K562 (cell line): ENCODE measurements at regions not wholly inside any gene's neighbourhood (a gene's known extent, or its start where the extent isn't known, plus 50 kb on each side); places are given as distances from the start of the nearest gene placed in this dataset.

Source experiments
- ATAC-seq: fragments of 200-7000 bp; cut with Tn5 transposase; 3 replicates; pipeline ENCODE4 v1.9.1; 2020; ENCODE audit warnings: moderate library complexity
- BruUV-seq: library from RNA; stranded (reverse); fragments of 400-500 nt; replicated peaks from 2 replicates; lab custom pipeline; 2021; lab: Mats Ljungman, UMichigan
- CTCF ChIA-PET: fragments of 300-600 bp; formaldehyde crosslinking; extraction: SDS; loops from one replicate; lab custom pipeline; 2021; ENCODE audit warnings: low intra/inter-chr PET ratio; lab: Yijun Ruan, JAX
- POLR2A ChIA-PET: fragments of 300-600, 350-650 bp; sonication (Branson Sonifier 250); formaldehyde crosslinking; extraction: SDS; loops from one replicate; lab custom pipeline; 2021; ENCODE audit warnings: antibody characterized with exemption, inconsistent platforms; lab: Yijun Ruan, JAX
- DNase-seq, 4 experiments: peaks; one replicate each; pipeline versions ENCODE4 v3.0.0 to v3.0.0-alpha.2; 2011 to 2018; ENCODE audit warnings: low spot score in 3 of 4, mixed read lengths in 3 of 4; ENCODE audit errors: extremely low read depth in 1 of 4
- FAIRE-seq: peaks from 2 replicates; lab custom pipeline; 2011; peaks lifted over from hg19 to GRCh38; lab: Jason Lieb, UNC
- H2AFZ ChIP-seq: 2 replicates; pipeline ENCODE4 v1.6.0; 2011; ENCODE audit warnings: low read depth, low read length, control low read depth, inconsistent platforms
- H3K27ac ChIP-seq: fragments of 200-600 bp; 3 replicates; pipeline ENCODE4 v1.8.0; 2011; ENCODE audit warnings: low read depth, mild to moderate bottlenecking, control low read depth, inconsistent platforms, low read length, moderate library complexity, mixed read lengths; ENCODE audit errors: extremely low read depth
- H3K27me3 ChIP-seq, 2 experiments: fragments of 300-600 bp in 1 of 2; 2 replicates in 1 of 2; 3 replicates in 1 of 2; pipeline versions ENCODE4 v1.6.0 to v1.8.0; 2011; ENCODE audit warnings: inconsistent platforms in 2 of 2, low read length in 2 of 2, mild to moderate bottlenecking in 1 of 2, mixed read lengths in 1 of 2, moderate library complexity in 1 of 2; ENCODE audit not compliant: control insufficient read depth in 2 of 2, insufficient read depth in 2 of 2
- H3K36me3 ChIP-seq: fragments of 300-600 bp; 3 replicates; pipeline ENCODE4 v1.8.0; 2011; ENCODE audit warnings: mild to moderate bottlenecking, low read length, inconsistent platforms; ENCODE audit not compliant: control insufficient read depth, insufficient read depth
- H3K4me1 ChIP-seq, 2 experiments: fragments of 200-600 bp in 1 of 2; replicated peaks in 1 of 2; 2 replicates in 1 of 2; 3 replicates in 1 of 2; pipeline versions ENCODE4 v1.5.1 to v1.8.0; 2011; ENCODE audit warnings: inconsistent platforms in 2 of 2, low read length in 2 of 2, mild to moderate bottlenecking in 1 of 2, mixed read lengths in 1 of 2, moderate library complexity in 1 of 2; ENCODE audit not compliant: control insufficient read depth in 2 of 2, insufficient read depth in 2 of 2
- H3K4me2 ChIP-seq: 2 replicates; pipeline ENCODE4 v1.6.1; 2011; ENCODE audit warnings: low read length, control low read depth, inconsistent platforms, mixed read lengths; ENCODE audit not compliant: insufficient read depth
- H3K4me3 ChIP-seq: fragments of 200-600 bp; sonication (generic), shearing (Covaris generic); 2 replicates; pipeline ENCODE4 v1.5.1; 2016; ENCODE audit warnings: control low read depth, inconsistent platforms
- H3K79me2 ChIP-seq: fragments of 200-600 bp; 3 replicates; pipeline ENCODE4 v1.8.0; 2011; ENCODE audit warnings: low read length, inconsistent platforms; ENCODE audit not compliant: control insufficient read depth, insufficient read depth
- H3K9ac ChIP-seq, 2 experiments: 2 replicates each; pipeline versions ENCODE4 v1.6.0 to v1.6.1; 2011; ENCODE audit warnings: low read depth in 2 of 2, low read length in 2 of 2, control low read depth in 1 of 2, inconsistent platforms in 1 of 2, mild to moderate bottlenecking in 1 of 2, mixed read lengths in 1 of 2; ENCODE audit not compliant: insufficient read depth in 1 of 2
- H3K9me1 ChIP-seq: one replicate; pipeline ENCODE4 v1.6.0; 2011; ENCODE audit warnings: inconsistent platforms, mild to moderate bottlenecking, low read length, moderate library complexity; ENCODE audit not compliant: control insufficient read depth, insufficient read depth
- H3K9me3 ChIP-seq: replicated peaks from 2 replicates; pipeline ENCODE4 v1.5.1; 2011; ENCODE audit warnings: low read depth, low read length, inconsistent platforms; ENCODE audit not compliant: control insufficient read depth, insufficient read depth
- H4K20me1 ChIP-seq: replicated peaks from 2 replicates; pipeline ENCODE4 v1.6.1; 2011; ENCODE audit warnings: low read length, inconsistent platforms, mixed read lengths; ENCODE audit not compliant: control insufficient read depth, insufficient read depth
- CHAMP1 ChIP-seq: fragments of 450-650 bp; IDR thresholded peaks from 2 replicates; pipeline ENCODE4 v1.6.1; 2016; ENCODE audit warnings: mild to moderate bottlenecking
- CREB5 ChIP-seq: fragments of 250-450 bp; sonication (Bioruptor Pico); IDR thresholded peaks from 2 replicates; pipeline ENCODE4 v1.5.0; 2020; ENCODE audit warnings: mild to moderate bottlenecking
- DMBX1 ChIP-seq: fragments of 250-450 bp; sonication (Bioruptor Pico); IDR thresholded peaks from 2 replicates; pipeline ENCODE4 v1.8.0; 2022; ENCODE audit warnings: inconsistent platforms, mild to moderate bottlenecking, moderate library complexity, borderline replicate concordance
- DPF2 ChIP-seq: fragments of 450-650 bp; IDR thresholded peaks from 2 replicates; pipeline ENCODE4 v1.6.1; 2016
- HIVEP1 ChIP-seq: fragments of 250-450 bp; sonication (Bioruptor Pico); IDR thresholded peaks from 2 replicates; pipeline ENCODE4 v1.4.0; 2020; ENCODE audit warnings: mild to moderate bottlenecking
- HNRNPK ChIP-seq: fragments of 200-400 bp; formaldehyde crosslinking; IDR thresholded peaks from one replicate; pipeline ENCODE4 v1.6.1; 2018; ENCODE audit warnings: mild to moderate bottlenecking, low read depth, low read length; ENCODE audit not compliant: poor library complexity, severe bottlenecking
- HNRNPLL ChIP-seq: fragments of 200-400 bp; formaldehyde crosslinking; IDR thresholded peaks from 2 replicates; pipeline ENCODE4 v1.6.1; 2017; ENCODE audit warnings: low read length, low read depth, mild to moderate bottlenecking; ENCODE audit not compliant: poor library complexity, severe bottlenecking
- MEF2D ChIP-seq: conservative IDR thresholded peaks from 2 replicates; pipeline ENCODE4 v1.6.1; 2016; ENCODE audit warnings: low read depth, missing genetic modification characterization, missing compliant biosample characterization
- SRSF3 ChIP-seq: fragments of 200-400 bp; formaldehyde crosslinking; IDR thresholded peaks from 2 replicates; pipeline ENCODE4 v1.6.1; 2016; ENCODE audit warnings: mild to moderate bottlenecking, low read length, moderate library complexity; ENCODE audit not compliant: insufficient read depth
- STAT5B ChIP-seq: fragments of 250-450 bp; sonication (Bioruptor Pico); IDR thresholded peaks from 2 replicates; pipeline ENCODE4 v1.8.0; 2021; ENCODE audit warnings: mild to moderate bottlenecking, inconsistent platforms
- TAL1 ChIP-seq: fragments of 450-650 bp; IDR thresholded peaks from 2 replicates; pipeline ENCODE4 v1.6.1; 2016; ENCODE audit warnings: mild to moderate bottlenecking
- TCF3 ChIP-seq: sonication (generic); formaldehyde crosslinking; IDR thresholded peaks from 2 replicates; pipeline ENCODE4 v1.4.0; 2020; ENCODE audit warnings: mild to moderate bottlenecking, missing genetic modification reagents
- ZBTB1 ChIP-seq: sonication (generic); formaldehyde crosslinking; IDR thresholded peaks from 2 replicates; pipeline ENCODE4 v1.8.1; 2023; ENCODE audit warnings: missing genetic modification reagents, low read depth, mild to moderate bottlenecking, borderline replicate concordance
- ZNF134 ChIP-seq: fragments of 250-450 bp; sonication (Bioruptor Pico); conservative IDR thresholded peaks from 2 replicates; pipeline ENCODE4 v1.4.0; 2020
- ZNF232 ChIP-seq: sonication (generic); formaldehyde crosslinking; IDR thresholded peaks from 2 replicates; pipeline ENCODE4 v1.8.0; 2022; ENCODE audit warnings: mild to moderate bottlenecking, missing genetic modification reagents
- ZNF561 ChIP-seq: fragments of 450-650 bp; formaldehyde crosslinking; conservative IDR thresholded peaks from 2 replicates; pipeline ENCODE4 v1.4.0; 2020; ENCODE audit warnings: mild to moderate bottlenecking, moderate library complexity
- ZNF695 ChIP-seq: fragments of 450-650 bp; formaldehyde crosslinking; IDR thresholded peaks from 2 replicates; pipeline ENCODE4 v1.4.0; 2020; ENCODE audit warnings: mild to moderate bottlenecking, moderate library complexity
- WGBS: fragments of 100-300 bp; shearing (Covaris generic); methylation state at CpG from one replicate; pipeline ENCODE4 v1.1.6; 2016; ENCODE audit warnings: low coverage, mixed read lengths; ENCODE audit not compliant: insufficient coverage; ENCODE audit errors: missing lambda C conversion rate; 5-methylcytosine and 5-hydroxymethylcytosine counted together
- in situ Hi-C: fragments of 300-500 bp; cut with MboI; formaldehyde crosslinking; loops from 4 replicates; pipeline ENCODE4 v1.15.0; 2018; ENCODE audit warnings: inconsistent platforms, mixed read lengths
- intact Hi-C: fragments of 100-400 bp; cut with micrococcal nuclease; formaldehyde crosslinking; loops from 2 replicates; pipeline ENCODE4 v1.14.2; 2022

- TF ChIP-seq HNRNPK (no peak), HNRNPLL (no peak), DPF2 (peak; percentile 92), ZNF561 (CRISPR knock-in tag) (no peak), TAL1 (peak; percentile 75)
- TF ChIP-seq, all 486 proteins: peak for 110
Observed at GRCh38 chr1:112818990-112819689, 104.0 kb upstream of the PPM1J start (continued).

DNA sequence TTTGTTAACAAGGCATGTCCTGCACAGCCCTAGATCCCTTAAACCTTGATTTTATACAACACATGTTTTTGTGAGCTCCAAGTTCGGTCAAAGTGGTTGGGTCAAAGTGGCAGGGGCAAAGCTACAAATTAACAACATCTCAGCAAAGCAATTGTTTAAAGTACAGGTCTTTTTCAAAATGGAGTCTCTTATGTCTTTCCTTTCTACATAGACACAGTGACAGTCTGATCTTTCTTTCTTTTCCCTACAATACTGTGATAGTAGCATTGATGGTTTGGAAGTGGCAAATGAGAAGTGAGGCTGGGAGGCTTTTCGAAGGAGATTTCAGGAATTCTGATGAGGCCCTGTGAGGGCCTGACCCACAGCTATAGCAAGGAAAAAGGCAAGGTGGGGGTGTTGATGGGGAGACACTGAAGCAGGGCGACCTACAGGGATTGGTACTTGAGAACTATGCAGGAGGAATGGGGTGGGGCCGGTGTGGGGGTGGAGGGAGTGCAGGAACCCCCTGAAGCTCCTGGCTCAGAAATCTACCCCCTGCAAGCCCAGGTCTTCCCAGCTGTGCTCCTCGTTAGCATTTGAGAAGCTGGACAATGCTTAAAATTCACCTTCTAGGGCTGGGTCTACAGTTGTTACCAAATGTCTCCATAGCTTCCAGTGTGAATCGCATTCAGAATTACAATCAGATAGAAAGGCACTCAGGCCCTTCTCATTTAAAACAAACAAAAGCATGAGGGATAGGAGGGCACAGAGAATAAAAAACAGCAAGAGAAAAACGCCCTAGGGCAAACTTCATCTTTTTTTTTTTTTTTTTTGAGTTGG, 102.6 kb upstream of the PPM1J start:
- Histone ChIP-seq H4K20me1 (no peaks in the 10 kb centered on the region), H3K27ac (no peak overlapping the region), H3K9me3 (no peaks in the 10 kb centered on the region), H3K4me1 (peaks cover 9 to 52% of the 10 kb centered on the region in 2 experiments), H3K36me3 (no peaks in the 10 kb centered on the region), H3K9me1 (no peaks in the 10 kb centered on the region), H3K9ac (peak overlapping the region in 1 of 2 experiments; percentile 0; a peak in 1 of 4 replicates), H3K4me3 (no peak overlapping the region), H2AFZ (0 out of 2 replicates have a peak overlapping the region, but pooled peaks have one; percentile 11), H3K79me2 (no peaks in the 10 kb centered on the region), H3K27me3 (no peaks in the 10 kb centered on the region), H3K4me2 (no peak overlapping the region)
- DNase-seq (peak in 2 of 4 experiments; percentile 17 to 25), ATAC-seq (no peak), FAIRE-seq (no peak)
- BruUV-seq = no TSS peak
- in situ Hi-C loops = no loop called here
- WGBS = 49% methylated on average over 7 of the region's 7 CpGs
- intact Hi-C loops = no loop called here
- ChIA-PET CTCF (no interaction called here), POLR2A (no interaction called here)
- TF ChIP-seq STAT5B (CRISPR knock-in tag) (peak; percentile 62), HIVEP1 (peak; percentile 37; the same call in 1 of the 2 replicates), ZBTB1 (CRISPR knock-in tag) (no peak), SRSF3 (no peak), DMBX1 (CRISPR knock-in tag) (peak; percentile 93), MEF2D (tag) (peak; percentile 74; the same call in 1 of the 2 replicates), CHAMP1 (no peak), ZNF695 (CRISPR knock-in tag) (peak; percentile 86), ZNF134 (CRISPR knock-in tag) (peak; percentile 60), ZNF232 (CRISPR knock-in tag) (no peak), CREB5 (CRISPR knock-in tag) (peak; percentile 71; the same call in 1 of the 2 replicates), TCF3 (CRISPR knock-in tag) (no peak)
